Transverse colon (tissue), 3 donors: ENCODE measurements at regions not wholly inside any gene's neighbourhood (a gene's known extent, or its start where the extent isn't known, plus 50 kb on each side); places are given as distances from the start of the nearest gene placed in this dataset.

Experiments
- POLR2A ChIP-seq: fragments of 450-650 bp; IDR thresholded peaks from one replicate; pipeline ENCODE4 v1.6.1; 2016; ENCODE audit warnings: antibody characterized with exemption, mild to moderate bottlenecking, moderate library complexity
- TF ChIP-seq, protein P1 (sequence below), 5 experiments: fragments of 200-600 bp in 3 of 5; fragments of 450-650 bp in 2 of 5; sonication (generic) in 3 of 5; IDR thresholded peaks; 1 replicate in 2 of 5; 2 replicates in 3 of 5; pipeline ENCODE4 v1.5.1; 2016 to 2017; ENCODE audit warnings: antibody characterized with exemption in 5 of 5, inconsistent platforms in 3 of 5, mild to moderate bottlenecking in 2 of 5, moderate library complexity in 1 of 5

DNA sequence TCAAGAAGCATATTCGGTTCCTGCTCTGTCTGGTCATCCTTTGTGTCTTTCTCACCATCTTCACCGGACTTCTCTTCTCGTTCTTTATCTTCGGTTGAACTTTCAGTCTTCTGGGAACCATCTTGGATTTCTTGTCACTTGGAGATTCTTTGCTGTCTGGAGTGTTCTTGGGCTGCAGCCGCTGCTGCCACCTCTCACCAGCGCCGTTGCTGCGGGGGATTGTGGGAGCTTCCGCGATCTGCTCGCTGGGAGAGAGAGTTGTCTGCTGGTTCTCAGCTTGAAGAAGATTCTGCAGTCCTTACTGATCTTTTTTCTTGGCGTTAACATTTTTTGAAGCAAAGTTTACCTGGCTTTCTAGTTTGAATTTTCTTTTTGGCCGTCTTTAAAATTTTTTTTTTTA lies 1165.2 kb upstream of the PRMT6 start:
- no peak for TF ChIP-seq POLR2A
- TF ChIP-seq, protein P1, sequence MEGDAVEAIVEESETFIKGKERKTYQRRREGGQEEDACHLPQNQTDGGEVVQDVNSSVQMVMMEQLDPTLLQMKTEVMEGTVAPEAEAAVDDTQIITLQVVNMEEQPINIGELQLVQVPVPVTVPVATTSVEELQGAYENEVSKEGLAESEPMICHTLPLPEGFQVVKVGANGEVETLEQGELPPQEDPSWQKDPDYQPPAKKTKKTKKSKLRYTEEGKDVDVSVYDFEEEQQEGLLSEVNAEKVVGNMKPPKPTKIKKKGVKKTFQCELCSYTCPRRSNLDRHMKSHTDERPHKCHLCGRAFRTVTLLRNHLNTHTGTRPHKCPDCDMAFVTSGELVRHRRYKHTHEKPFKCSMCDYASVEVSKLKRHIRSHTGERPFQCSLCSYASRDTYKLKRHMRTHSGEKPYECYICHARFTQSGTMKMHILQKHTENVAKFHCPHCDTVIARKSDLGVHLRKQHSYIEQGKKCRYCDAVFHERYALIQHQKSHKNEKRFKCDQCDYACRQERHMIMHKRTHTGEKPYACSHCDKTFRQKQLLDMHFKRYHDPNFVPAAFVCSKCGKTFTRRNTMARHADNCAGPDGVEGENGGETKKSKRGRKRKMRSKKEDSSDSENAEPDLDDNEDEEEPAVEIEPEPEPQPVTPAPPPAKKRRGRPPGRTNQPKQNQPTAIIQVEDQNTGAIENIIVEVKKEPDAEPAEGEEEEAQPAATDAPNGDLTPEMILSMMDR (IDR thresholded peaks at IDR 0.05), result no peak
